Activated CD8-positive, alpha-beta T cell treated with anti-CD3 and anti-CD28 coated beads for 36 hours (primary cell): ENCODE measurements at regions not wholly inside any gene's neighbourhood (a gene's known extent, or its start where the extent isn't known, plus 50 kb on each side); places are given as distances from the start of the nearest gene placed in this dataset.
A peak's percentile ranks its signal among the peaks of the same experiment; 100 is the strongest.

Experiments
- ATAC-seq: fragments of 200-7000 bp; cut with Tn5 transposase; one replicate; pipeline ENCODE4 v1.10.0; 2021; ENCODE audit warnings: mild to moderate bottlenecking, moderate library complexity
- CTCF ChIA-PET: fragments of 350-600 bp; sonication (Branson Sonifier 250); formaldehyde crosslinking; loops from one replicate; lab custom pipeline; 2021; ENCODE audit warnings: antibody characterized with exemption; lab: Charles Lee
- POLR2A ChIA-PET: fragments of 350-600 bp; sonication (Branson Sonifier 250); formaldehyde crosslinking; loops from one replicate; lab custom pipeline; 2021; ENCODE audit warnings: antibody characterized with exemption; lab: Charles Lee
- DNase-seq: peaks from one replicate; pipeline ENCODE4 v3.0.0-alpha.2; 2020
- H3K27ac Mint-ChIP-seq: one replicate; pipeline ENCODE4 v1.8.0; 2021; ENCODE audit warnings: mild to moderate bottlenecking, mixed read lengths
- H3K27me3 Mint-ChIP-seq: one replicate; pipeline ENCODE4 v1.8.0; 2021; ENCODE audit warnings: mixed read lengths
- H3K36me3 Mint-ChIP-seq: one replicate; pipeline ENCODE4 v1.8.0; 2021; ENCODE audit warnings: low read depth, mixed read lengths
- H3K4me1 Mint-ChIP-seq: one replicate; pipeline ENCODE4 v1.8.0; 2021; ENCODE audit warnings: low read depth, mixed read lengths
- H3K4me3 Mint-ChIP-seq: one replicate; pipeline ENCODE4 v1.8.0; 2021; ENCODE audit warnings: mild to moderate bottlenecking, moderate library complexity, mixed read lengths
- H3K9me3 Mint-ChIP-seq: one replicate; pipeline ENCODE4 v1.8.0; 2021; ENCODE audit warnings: mixed read lengths
- CTCF ChIP-seq: fragments of 200-600 bp; IDR thresholded peaks from one replicate; pipeline ENCODE4 v1.8.0; 2022; ENCODE audit warnings: antibody characterized with exemption, mild to moderate bottlenecking
- intact Hi-C: fragments of 100-400 bp; cut with micrococcal nuclease; formaldehyde crosslinking; loops from one replicate; pipeline ENCODE4 v1.10.0; 2022

GRCh38 chr10:33937036-33937730, 602.7 kb upstream of the NRP1 start:
- DNase-seq (no peak), ATAC-seq (no peak)
- H3K27ac Mint-ChIP-seq: no peak overlapping the region
- H3K9me3 Mint-ChIP-seq: no peaks in the 10 kb centered on the region
- no peak overlapping the region for H3K4me3 Mint-ChIP-seq
- no peaks in the 10 kb centered on the region for H3K4me1 Mint-ChIP-seq
- ChIA-PET POLR2A (no interaction called here), CTCF (no interaction called here)
- H3K27me3 Mint-ChIP-seq: peaks cover 2% of the 10 kb centered on the region
- intact Hi-C loops: no loop called here
- no peaks in the 10 kb centered on the region for H3K36me3 Mint-ChIP-seq
- TF ChIP-seq CTCF: no peak

- H3K4me1 Mint-ChIP-seq: no peaks in the 10 kb centered on the region
- DNase-seq (no peak), ATAC-seq (no peak)
- peaks cover 4% of the 10 kb centered on the region for H3K27me3 Mint-ChIP-seq
- no peak for TF ChIP-seq CTCF
- no peak overlapping the region for H3K27ac Mint-ChIP-seq
- H3K36me3 Mint-ChIP-seq: no peaks in the 10 kb centered on the region
- no peak overlapping the region for H3K4me3 Mint-ChIP-seq
- CTCF ChIA-PET: no interaction called here
- POLR2A ChIA-PET: interaction anchor here (0.8 kb wide), 1 partner anchor 134 kb away, joined by 4 read pairs; no protein-coding TSS in a partner anchor
- H3K9me3 Mint-ChIP-seq: no peaks in the 10 kb centered on the region
- intact Hi-C loops: no loop called here
Observed at GRCh38 chr10:33935350-33935749, 600.9 kb upstream of the NRP1 start.

GRCh38 chr10:33930079-33930478, 595.6 kb upstream of the NRP1 start:
- ChIA-PET CTCF (no interaction called here), POLR2A (no interaction called here)
- Mint-ChIP-seq H3K27me3 (peaks cover 4% of the 10 kb centered on the region), H3K27ac (no peak overlapping the region), H3K36me3 (no peaks in the 10 kb centered on the region), H3K4me1 (no peaks in the 10 kb centered on the region), H3K9me3 (no peaks in the 10 kb centered on the region), H3K4me3 (no peak overlapping the region)
- intact Hi-C loops: no loop called here
- no peak for ATAC-seq
- no peak for TF ChIP-seq CTCF
- no peak for DNase-seq

GRCh38 chr10:33927347-33927746, 592.9 kb upstream of the NRP1 start:
- POLR2A ChIA-PET: no interaction called here
- Mint-ChIP-seq H3K9me3 (no peaks in the 10 kb centered on the region), H3K4me3 (no peak overlapping the region), H3K4me1 (no peaks in the 10 kb centered on the region), H3K36me3 (no peaks in the 10 kb centered on the region), H3K27ac (no peak overlapping the region), H3K27me3 (peaks cover 1% of the 10 kb centered on the region)
- DNase-seq (no peak), ATAC-seq (no peak)
- intact Hi-C loops: no loop called here
- CTCF ChIA-PET: no interaction called here
- TF ChIP-seq CTCF: no peak

- CTCF ChIA-PET: no interaction called here
- no peak for TF ChIP-seq CTCF
Observed at GRCh38 chr10:33921970-33922605, 587.6 kb upstream of the NRP1 start.

More at GRCh38 chr10:33921970-33922605, 587.6 kb upstream of the NRP1 start:
- POLR2A ChIA-PET: no interaction called here
- H3K27me3 Mint-ChIP-seq: peaks cover 4% of the 10 kb centered on the region
- H3K36me3 Mint-ChIP-seq: no peaks in the 10 kb centered on the region
- intact Hi-C loops: no loop called here
- H3K27ac Mint-ChIP-seq: no peak overlapping the region
- peaks cover 2% of the 10 kb centered on the region for H3K9me3 Mint-ChIP-seq
- no peaks in the 10 kb centered on the region for H3K4me1 Mint-ChIP-seq
- DNase-seq (peak; percentile 1), ATAC-seq (no peak)
- no peak overlapping the region for H3K4me3 Mint-ChIP-seq
